ENCODE measurements at regions not wholly inside any gene's neighbourhood (a gene's known extent, or its start where the extent isn't known, plus 50 kb on each side); places are given as distances from the start of the nearest gene placed in this dataset.

- no peaks in the 10 kb centered on the region for H4K20me1 ChIP-seq (ENCODE audit: insufficient read depth, low read length)
- no peaks in the 10 kb centered on the region for H3K79me2 ChIP-seq (ENCODE audit: insufficient read depth, low read length)
- no peaks in the 10 kb centered on the region for H3K9me3 ChIP-seq (ENCODE audit: low read depth, low read length)
- no peak for DNase-seq (ENCODE audit: insufficient read length, low spot score, missing footprints)
- no peak overlapping the region for H2AFZ ChIP-seq (ENCODE audit: low read length)
- H3K4me3 ChIP-seq (ENCODE audit: insufficient read depth, low read length): no peak overlapping the region
- no peaks in the 10 kb centered on the region for H3K4me1 ChIP-seq (ENCODE audit: insufficient read depth, low read length)
- no peak overlapping the region for H3K27ac ChIP-seq (ENCODE audit: low read depth, low read length)
- no peak for TF ChIP-seq CTCF (IDR thresholded peaks at IDR 0.05; ENCODE audit: extremely low read depth, low read depth, low read length)
- no peak overlapping the region for H3K4me2 ChIP-seq (ENCODE audit: insufficient read depth, low read length)
- no peaks in the 10 kb centered on the region for H3K36me3 ChIP-seq (ENCODE audit: insufficient read depth, low read length)
- no peaks in the 10 kb centered on the region for H3K27me3 ChIP-seq (ENCODE audit: insufficient read depth, low read length)
Observed at GRCh38 chr2:118449401-118449800, 361.1 kb downstream of the INSIG2 start.

- no peak overlapping the region for H3K27ac ChIP-seq (ENCODE audit: low read depth, low read length)
- no peak overlapping the region for H3K4me2 ChIP-seq (ENCODE audit: insufficient read depth, low read length)
- no peak overlapping the region for H3K4me3 ChIP-seq (ENCODE audit: insufficient read depth, low read length)
- no peaks in the 10 kb centered on the region for H3K36me3 ChIP-seq (ENCODE audit: insufficient read depth, low read length)
- no peaks in the 10 kb centered on the region for H4K20me1 ChIP-seq (ENCODE audit: insufficient read depth, low read length)
- DNase-seq (ENCODE audit: insufficient read length, low spot score, missing footprints): no peak
- no peaks in the 10 kb centered on the region for H3K27me3 ChIP-seq (ENCODE audit: insufficient read depth, low read length)
- H2AFZ ChIP-seq (ENCODE audit: low read length): no peak overlapping the region
- H3K4me1 ChIP-seq (ENCODE audit: insufficient read depth, low read length): peaks cover 13% of the 10 kb centered on the region
- no peaks in the 10 kb centered on the region for H3K79me2 ChIP-seq (ENCODE audit: insufficient read depth, low read length)
- no peak for TF ChIP-seq CTCF (IDR thresholded peaks at IDR 0.05; ENCODE audit: extremely low read depth, low read depth, low read length)
- no peaks in the 10 kb centered on the region for H3K9me3 ChIP-seq (ENCODE audit: low read depth, low read length)
Observed at GRCh38 chr2:118443596-118443995, 355.3 kb downstream of the INSIG2 start.

- Histone ChIP-seq H4K20me1 (ENCODE audit: insufficient read depth, low read length) (no peaks in the 10 kb centered on the region), H3K27me3 (ENCODE audit: insufficient read depth, low read length) (no peaks in the 10 kb centered on the region), H3K36me3 (ENCODE audit: insufficient read depth, low read length) (no peaks in the 10 kb centered on the region), H3K4me2 (ENCODE audit: insufficient read depth, low read length) (no peak overlapping the region), H3K4me3 (ENCODE audit: insufficient read depth, low read length) (no peak overlapping the region), H3K4me1 (ENCODE audit: insufficient read depth, low read length) (peaks cover 13% of the 10 kb centered on the region), H3K27ac (ENCODE audit: low read depth, low read length) (no peak overlapping the region), H3K9me3 (ENCODE audit: low read depth, low read length) (no peaks in the 10 kb centered on the region), H2AFZ (ENCODE audit: low read length) (no peak overlapping the region), H3K79me2 (ENCODE audit: insufficient read depth, low read length) (no peaks in the 10 kb centered on the region)
- no peak for DNase-seq (ENCODE audit: insufficient read length, low spot score, missing footprints)
- no peak for TF ChIP-seq CTCF (IDR thresholded peaks at IDR 0.05; ENCODE audit: extremely low read depth, low read depth, low read length)
Observed at GRCh38 chr2:118442996-118443553, 354.8 kb downstream of the INSIG2 start.

GRCh38 chr2:118442046-118442445 is 353.8 kb downstream of the INSIG2 start:
- no peak overlapping the region for H3K27ac ChIP-seq (ENCODE audit: low read depth, low read length)

More at GRCh38 chr2:118442046-118442445, 353.8 kb downstream of the INSIG2 start:
- Histone ChIP-seq H3K4me3 (ENCODE audit: insufficient read depth, low read length) (no peak overlapping the region), H3K27me3 (ENCODE audit: insufficient read depth, low read length) (no peaks in the 10 kb centered on the region), H3K4me1 (ENCODE audit: insufficient read depth, low read length) (peaks cover 13% of the 10 kb centered on the region), H4K20me1 (ENCODE audit: insufficient read depth, low read length) (no peaks in the 10 kb centered on the region), H3K4me2 (ENCODE audit: insufficient read depth, low read length) (no peak overlapping the region), H2AFZ (ENCODE audit: low read length) (no peak overlapping the region), H3K79me2 (ENCODE audit: insufficient read depth, low read length) (no peaks in the 10 kb centered on the region), H3K9me3 (ENCODE audit: low read depth, low read length) (no peaks in the 10 kb centered on the region), H3K36me3 (ENCODE audit: insufficient read depth, low read length) (no peaks in the 10 kb centered on the region)
- no peak for TF ChIP-seq CTCF (IDR thresholded peaks at IDR 0.05; ENCODE audit: extremely low read depth, low read depth, low read length)
- DNase-seq (ENCODE audit: insufficient read length, low spot score, missing footprints): no peak
